Suprapubic skin (tissue), 3 donors: ENCODE measurements at regions not wholly inside any gene's neighbourhood (a gene's known extent, or its start where the extent isn't known, plus 50 kb on each side); places are given as distances from the start of the nearest gene placed in this dataset.

Source experiments
- POLR2AphosphoS5 ChIP-seq, 3 donors: sonication (generic); formaldehyde crosslinking; IDR thresholded peaks; one replicate each; pipeline ENCODE4 v1.6.1; 2017; ENCODE audit warnings: antibody characterized with exemption in 3 of 3
- TF ChIP-seq, protein P1 (sequence below), 2 donors: fragments of 200-600 bp in 1 of 2; fragments of 450-650 bp in 1 of 2; sonication (generic) in 1 of 2; IDR thresholded peaks; one replicate each; pipeline ENCODE4 v1.5.1; 2016 to 2019; ENCODE audit warnings: antibody characterized with exemption in 2 of 2, mild to moderate bottlenecking in 1 of 2, moderate library complexity in 1 of 2

DNA sequence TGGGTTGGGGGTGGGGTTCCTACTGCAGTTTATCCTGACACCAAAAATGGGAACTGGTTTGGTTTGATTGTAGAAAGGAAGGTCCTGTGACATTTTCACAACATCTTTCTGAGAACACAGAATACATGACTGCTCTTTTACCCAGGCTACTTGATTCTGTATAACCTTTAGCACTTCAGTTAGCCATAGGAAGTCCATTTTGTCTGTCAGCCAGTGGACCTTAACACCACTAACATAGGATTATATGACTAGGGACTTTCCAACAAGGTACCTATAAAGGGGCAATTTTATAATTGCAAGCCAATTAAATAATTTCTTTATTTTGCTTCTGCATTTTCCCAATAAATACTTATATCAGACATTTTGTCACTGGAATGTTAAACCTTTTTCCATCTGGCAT is 489.2 kb upstream of the MIS18BP1 start:
- TF ChIP-seq, protein P1, sequence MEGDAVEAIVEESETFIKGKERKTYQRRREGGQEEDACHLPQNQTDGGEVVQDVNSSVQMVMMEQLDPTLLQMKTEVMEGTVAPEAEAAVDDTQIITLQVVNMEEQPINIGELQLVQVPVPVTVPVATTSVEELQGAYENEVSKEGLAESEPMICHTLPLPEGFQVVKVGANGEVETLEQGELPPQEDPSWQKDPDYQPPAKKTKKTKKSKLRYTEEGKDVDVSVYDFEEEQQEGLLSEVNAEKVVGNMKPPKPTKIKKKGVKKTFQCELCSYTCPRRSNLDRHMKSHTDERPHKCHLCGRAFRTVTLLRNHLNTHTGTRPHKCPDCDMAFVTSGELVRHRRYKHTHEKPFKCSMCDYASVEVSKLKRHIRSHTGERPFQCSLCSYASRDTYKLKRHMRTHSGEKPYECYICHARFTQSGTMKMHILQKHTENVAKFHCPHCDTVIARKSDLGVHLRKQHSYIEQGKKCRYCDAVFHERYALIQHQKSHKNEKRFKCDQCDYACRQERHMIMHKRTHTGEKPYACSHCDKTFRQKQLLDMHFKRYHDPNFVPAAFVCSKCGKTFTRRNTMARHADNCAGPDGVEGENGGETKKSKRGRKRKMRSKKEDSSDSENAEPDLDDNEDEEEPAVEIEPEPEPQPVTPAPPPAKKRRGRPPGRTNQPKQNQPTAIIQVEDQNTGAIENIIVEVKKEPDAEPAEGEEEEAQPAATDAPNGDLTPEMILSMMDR (IDR thresholded peaks at IDR 0.05), result no peak
- TF ChIP-seq POLR2AphosphoS5 (IDR thresholded peaks at IDR 0.05), result no peak
